Fibroblast of peridontal ligament (primary cell): ENCODE measurements at regions not wholly inside any gene's neighbourhood (a gene's known extent, or its start where the extent isn't known, plus 50 kb on each side); places are given as distances from the start of the nearest gene placed in this dataset.

Experiments used
- DNase-seq: peaks from one replicate; pipeline ENCODE4 v3.0.0-alpha.2; 2010; ENCODE audit errors: extremely low read depth

DNA sequence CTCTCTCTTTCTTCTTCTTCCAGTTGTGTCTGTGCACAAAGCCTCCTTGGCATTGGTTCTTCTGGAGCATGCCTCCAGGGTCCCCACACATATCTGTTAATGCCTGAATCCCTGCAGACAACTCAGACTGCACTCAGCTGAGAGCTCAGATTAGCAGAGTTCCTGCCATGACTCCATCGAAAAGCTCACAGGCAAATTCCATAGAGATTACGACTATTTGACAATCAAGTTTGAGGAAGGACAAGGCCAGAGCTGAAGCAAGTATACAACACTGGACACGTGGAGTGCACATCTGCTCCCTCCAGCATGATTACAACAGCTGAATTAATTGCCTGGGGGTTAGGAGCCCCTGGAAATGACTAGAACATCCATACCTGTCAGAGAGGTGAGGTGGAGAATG, 190.7 kb downstream of the INSIG2 start:
- no peak for DNase-seq

- no peak for DNase-seq
These were observed 189.8 kb downstream of the INSIG2 start for GRCh38 chr2:118278046-118278445.

DNA sequence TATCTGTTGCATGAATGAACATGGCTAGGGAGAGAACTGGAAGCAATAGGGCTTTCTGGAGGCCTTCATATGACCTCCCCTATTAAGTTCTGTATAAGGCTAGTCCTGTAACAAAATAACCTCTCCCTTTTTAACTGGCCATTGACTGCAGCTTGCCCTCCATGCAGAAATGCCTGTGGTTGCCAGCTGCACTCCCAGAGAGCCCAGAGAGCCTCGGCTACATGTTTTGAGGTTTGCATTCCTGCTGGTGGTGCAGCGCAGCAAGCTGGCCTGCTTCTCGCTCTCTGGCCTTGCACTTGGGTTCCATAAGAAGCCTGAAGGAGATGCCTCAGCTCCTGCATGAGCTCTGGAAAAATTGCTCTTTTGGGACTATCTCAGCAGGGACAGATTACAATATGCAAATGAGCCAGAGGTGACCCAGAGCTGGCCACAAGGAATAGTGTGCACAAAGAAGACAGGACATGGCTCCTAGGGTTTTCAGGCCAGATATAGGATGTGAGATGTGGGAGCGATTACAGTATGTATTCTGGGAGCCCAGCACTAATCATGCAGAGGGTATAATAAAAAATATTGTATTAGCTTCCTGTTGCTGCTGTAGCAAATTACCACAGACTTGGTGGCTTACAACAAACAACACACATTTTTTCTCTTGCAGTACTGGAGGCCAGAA, 186.7 kb downstream of the INSIG2 start:
- peak; percentile 14 for DNase-seq

- DNase-seq: no peak
These were observed 184.1 kb downstream of the INSIG2 start for GRCh38 chr2:118272391-118272790.

DNA sequence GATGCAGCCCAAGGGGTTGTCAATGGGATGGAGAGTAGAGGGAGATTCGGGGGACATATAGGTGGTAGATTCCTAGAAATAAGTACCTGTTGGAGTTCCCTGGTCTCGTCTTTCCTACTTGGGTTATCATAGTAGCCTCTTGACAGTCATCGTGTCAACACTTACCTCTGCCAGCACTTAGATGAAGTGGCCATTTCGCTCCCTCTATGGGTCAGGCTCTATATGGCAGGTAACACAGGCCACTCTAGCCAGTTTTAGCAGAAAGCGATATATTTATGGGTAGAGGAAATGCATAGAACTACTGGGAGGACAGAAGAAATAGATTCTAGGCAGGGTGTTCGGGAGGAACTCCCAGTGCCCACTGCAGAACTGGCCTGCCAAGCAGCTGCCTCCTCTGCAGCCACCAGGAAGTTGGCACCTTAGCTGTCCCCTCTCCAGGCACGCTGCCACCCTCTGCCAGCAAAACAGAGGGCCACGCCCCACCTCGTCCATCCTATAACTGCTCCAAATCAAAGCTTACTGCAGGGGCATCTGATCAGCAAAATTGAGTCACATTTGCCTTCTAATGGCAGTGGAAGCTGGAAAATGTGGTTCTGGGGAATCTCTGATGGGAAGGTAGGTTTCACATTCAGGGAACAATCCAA, 181.3 kb downstream of the INSIG2 start:
- no peak for DNase-seq

DNA sequence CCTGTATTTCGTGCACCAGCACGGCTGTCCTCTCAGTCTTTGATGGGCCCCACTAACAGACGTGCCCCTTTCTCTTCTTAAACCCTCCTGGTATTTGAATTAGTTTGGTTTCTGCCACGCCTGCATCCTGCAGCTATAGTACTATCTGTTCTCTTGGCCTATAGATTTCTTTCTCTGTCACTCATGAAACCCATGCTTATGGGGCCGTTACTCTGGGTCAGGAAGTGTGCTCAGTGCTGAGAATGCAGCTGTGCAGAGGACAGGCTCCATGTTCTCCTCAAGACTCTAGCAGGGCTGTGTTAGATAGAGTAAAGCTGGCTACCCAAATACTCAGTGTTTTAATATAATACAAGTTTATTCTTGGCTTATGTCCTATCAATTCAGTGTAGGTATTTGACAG, 180.0 kb downstream of the INSIG2 start:
- no peak for DNase-seq

- peak; percentile 10 for DNase-seq
These were observed 177.7 kb downstream of the INSIG2 start for GRCh38 chr2:118265873-118266455.

- no peak for DNase-seq
These were observed 176.1 kb downstream of the INSIG2 start for GRCh38 chr2:118264232-118264990.

- no peak for DNase-seq
These were observed 169.4 kb downstream of the INSIG2 start for GRCh38 chr2:118257696-118258095.

GRCh38 chr2:118255771-118256372, 167.6 kb downstream of the INSIG2 start:
- DNase-seq: no peak

GRCh38 chr2:118255301-118255700, 167.0 kb downstream of the INSIG2 start:
- no peak for DNase-seq

DNA sequence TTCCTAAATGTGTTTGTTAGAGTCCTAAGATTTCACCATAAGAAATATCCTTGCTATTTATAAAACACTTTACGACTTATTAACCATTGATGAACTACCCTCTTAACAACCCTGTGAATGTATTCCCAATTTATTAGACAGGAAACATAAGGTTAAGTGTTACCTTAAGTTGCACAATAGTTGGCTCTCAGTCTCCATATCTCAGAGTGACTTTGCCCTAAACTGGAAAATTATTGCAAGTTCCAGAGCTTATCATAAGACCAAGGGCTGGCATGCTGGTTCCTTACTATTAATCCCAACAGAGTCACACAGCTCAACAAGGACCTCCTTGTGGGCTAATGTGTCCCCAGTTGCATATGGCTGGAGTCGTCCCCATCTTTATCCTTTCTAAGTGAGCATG, 165.8 kb downstream of the INSIG2 start:
- no peak for DNase-seq

GRCh38 chr2:118251427-118251826, 163.2 kb downstream of the INSIG2 start:
- DNase-seq: no peak

DNA sequence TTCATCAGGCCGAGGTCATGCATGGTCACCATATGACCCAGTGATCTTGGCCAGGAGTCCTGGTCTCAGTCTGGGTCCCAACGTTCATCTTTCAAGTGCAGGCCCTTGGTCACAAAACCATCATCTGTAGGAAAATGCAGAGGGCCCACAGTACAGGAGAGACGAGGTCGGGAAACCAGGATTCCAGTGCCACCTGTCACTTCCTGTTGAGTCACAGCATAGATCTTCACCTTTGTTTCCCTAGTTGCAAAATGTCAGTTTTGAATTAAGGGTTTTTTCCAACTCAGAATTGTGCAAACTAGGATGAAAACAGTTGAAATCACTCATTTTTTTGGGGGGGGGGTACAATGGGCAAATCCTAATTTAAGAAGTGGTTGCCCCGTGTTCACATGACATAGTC, 162.2 kb downstream of the INSIG2 start:
- DNase-seq: no peak

DNA sequence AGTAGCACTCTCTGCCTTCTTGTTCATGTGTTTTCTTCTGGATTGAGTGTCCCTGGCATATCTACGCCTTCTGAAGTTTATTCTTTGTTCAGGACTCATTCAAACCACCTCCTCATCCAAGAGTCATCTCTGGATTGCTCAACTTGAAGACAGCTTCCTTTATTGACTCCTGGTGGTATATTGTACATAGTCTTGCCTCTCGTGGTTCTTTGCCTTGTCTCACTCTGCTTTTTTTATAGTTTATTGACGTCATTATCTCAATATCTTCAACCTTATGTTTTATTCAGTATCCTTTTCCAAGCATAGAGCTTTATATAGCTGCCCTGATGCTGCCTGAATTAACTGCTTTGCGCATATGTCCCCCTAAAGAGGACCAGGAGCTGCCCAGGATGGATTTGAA, 161.7 kb downstream of the INSIG2 start:
- DNase-seq: no peak

- DNase-seq: no peak
These were observed 161.3 kb downstream of the INSIG2 start for GRCh38 chr2:118249531-118249930.

DNA sequence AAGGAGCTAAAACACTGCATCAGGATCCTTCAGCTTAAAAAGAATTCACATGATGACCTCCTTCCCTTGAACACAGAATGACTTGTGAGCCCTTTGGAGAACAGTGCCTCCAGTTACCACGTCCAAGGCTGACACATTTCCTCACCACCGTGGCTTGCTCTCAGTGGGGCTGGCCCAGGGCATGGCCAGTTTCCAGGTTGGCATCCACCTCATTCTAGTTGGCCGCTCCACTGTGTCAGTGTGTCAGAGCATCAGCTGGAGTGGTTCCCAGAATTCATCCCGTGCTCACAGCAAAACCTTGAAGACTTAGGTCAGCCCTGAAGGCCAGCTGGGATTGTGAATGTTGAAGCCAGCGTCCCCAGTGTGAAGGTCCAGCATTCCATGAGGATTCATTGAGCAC, 158.5 kb downstream of the INSIG2 start:
- no peak for DNase-seq

DNA sequence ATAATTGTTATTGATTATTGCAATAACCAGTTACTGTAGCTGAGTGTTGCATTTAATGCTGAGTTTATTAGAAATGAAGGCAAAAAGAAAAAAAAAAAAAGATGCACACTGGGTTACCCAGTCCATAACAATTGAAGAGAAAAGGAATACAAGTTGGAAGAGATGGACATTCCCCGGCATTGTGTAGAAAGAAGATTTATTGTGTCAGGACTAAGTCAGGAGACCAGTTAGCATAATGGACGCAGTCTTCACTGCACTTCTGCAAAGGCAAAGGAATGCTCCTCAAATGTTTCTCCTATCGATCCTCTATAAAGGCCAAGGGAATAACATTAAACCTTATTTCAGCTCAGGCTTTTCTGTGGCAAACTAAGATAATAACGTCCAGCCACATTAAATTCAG, 157.8 kb downstream of the INSIG2 start:
- no peak for DNase-seq

GRCh38 chr2:118244686-118245085, 156.4 kb downstream of the INSIG2 start:
- no peak for DNase-seq

GRCh38 chr2:118243031-118243430, 154.8 kb downstream of the INSIG2 start:
- DNase-seq: no peak

DNA sequence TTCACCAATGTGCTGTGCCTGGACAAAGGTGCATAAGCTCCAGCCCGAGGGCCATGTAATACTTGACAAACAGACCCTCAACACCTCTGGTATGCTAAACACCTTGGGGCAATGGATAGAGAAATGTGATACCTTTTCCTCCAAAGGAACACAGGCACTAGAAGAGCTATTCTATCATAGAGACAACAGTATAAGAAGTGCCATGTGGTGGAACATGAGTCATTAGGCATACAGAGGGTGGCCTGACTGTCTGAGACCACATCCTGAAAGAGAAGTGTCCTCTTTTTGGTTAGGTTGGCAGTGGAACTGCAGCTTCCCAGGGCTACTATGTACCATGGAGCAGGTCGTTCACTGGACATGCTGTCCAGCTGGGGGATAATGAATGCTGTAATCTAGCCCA, 153.9 kb downstream of the INSIG2 start:
- DNase-seq: no peak

DNA sequence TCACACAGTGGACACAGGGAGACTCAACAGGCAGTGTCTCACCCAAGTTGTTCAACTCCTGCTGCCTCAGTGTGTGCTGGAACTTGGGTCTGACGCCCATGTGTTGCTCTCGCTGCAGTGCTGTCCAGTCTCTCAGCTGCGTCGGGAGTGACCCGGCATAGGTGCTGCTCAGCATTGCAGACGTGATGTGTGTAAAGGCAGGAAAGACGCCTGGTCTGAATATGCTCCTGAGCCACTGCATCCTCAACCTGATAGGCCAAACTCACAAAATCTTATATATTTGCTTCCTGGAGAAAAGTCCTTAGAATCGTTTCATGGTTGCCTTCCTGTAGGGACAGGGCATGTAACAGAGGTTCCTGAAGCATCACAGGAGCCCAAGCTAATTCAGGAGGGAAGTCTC, 152.9 kb downstream of the INSIG2 start:
- no peak for DNase-seq
